GM23248 (cell line): ENCODE measurements at regions not wholly inside any gene's neighbourhood (a gene's known extent, or its start where the extent isn't known, plus 50 kb on each side); places are given as distances from the start of the nearest gene placed in this dataset.
"Not testable (repeated sequence)": the region's sequence is repeated elsewhere in the genome, so short reads cannot be mapped to it uniquely, and the experiment has no call there.

ENCODE experiments used
- EZH2 ChIP-seq: fragments of 200-600 bp; sonication (generic); IDR thresholded peaks from 2 replicates; pipeline ENCODE4 v1.6.1; 2018; ENCODE audit warnings: antibody characterized with exemption, mild to moderate bottlenecking; ENCODE audit not compliant: insufficient read depth, poor library complexity, severe bottlenecking
- EZH2phosphoT487 ChIP-seq: fragments of 200-600 bp; sonication (generic); IDR thresholded peaks from 2 replicates; pipeline ENCODE4 v1.6.1; 2018; ENCODE audit warnings: antibody characterized with exemption, moderate library complexity, mild to moderate bottlenecking, low read depth; ENCODE audit not compliant: insufficient read depth

DNA sequence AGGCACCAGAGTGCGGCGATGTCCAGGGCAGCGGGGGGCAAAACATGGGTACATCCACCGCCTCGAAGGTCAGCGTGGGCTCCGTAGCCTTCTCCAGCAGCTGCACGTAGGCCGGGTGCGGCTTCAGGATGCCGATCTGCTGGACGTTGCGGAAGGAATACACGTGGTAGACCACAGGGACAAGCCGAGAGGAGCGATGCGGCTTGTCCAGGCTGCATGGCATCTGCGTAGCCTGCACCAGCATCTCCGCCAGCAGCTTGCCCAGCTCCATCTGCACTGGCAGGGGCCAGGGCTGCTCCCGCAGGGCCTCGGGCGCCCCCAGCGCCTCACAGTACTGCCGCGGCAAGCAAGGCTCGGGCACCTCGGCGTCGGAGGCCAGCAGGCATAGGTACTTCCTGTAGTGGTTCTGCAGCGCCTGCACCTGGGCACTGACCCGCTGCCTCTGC is 73.6 kb upstream of the MED13 start:
- TF ChIP-seq EZH2phosphoT487 = not testable (repeated sequence)
- peak; percentile 51 for TF ChIP-seq EZH2
